ENCODE measurements at regions not wholly inside any gene's neighbourhood (a gene's known extent, or its start where the extent isn't known, plus 50 kb on each side); places are given as distances from the start of the nearest gene placed in this dataset.

- no peak for TF ChIP-seq SUZ12 (IDR thresholded peaks at IDR 0.05; ENCODE audit: extremely low read depth, insufficient read depth, insufficient read length)
- no peak for TF ChIP-seq ZNF274 (IDR thresholded peaks at IDR 0.05; ENCODE audit: low read depth, low read length)
- TF ChIP-seq YY1 (IDR thresholded peaks at IDR 0.05; ENCODE audit: insufficient read depth, insufficient read length): no peak
Measured at GRCh38 chrX:110449312-110449711, 90.7 kb downstream of the RTL9 start.

Data from NT2/D1 (cell line).